OCI-LY7 (cell line): ENCODE measurements at regions not wholly inside any gene's neighbourhood (a gene's known extent, or its start where the extent isn't known, plus 50 kb on each side); places are given as distances from the start of the nearest gene placed in this dataset.
"Not testable (repeated sequence)": the region's sequence is repeated elsewhere in the genome, so short reads cannot be mapped to it uniquely, and the experiment has no call there.

Experiments used
- CTCF ChIP-seq: fragments of 200-600 bp; sonication (generic); conservative IDR thresholded peaks from 2 replicates; pipeline ENCODE4 v1.5.1; 2014; ENCODE audit warnings: mild to moderate bottlenecking, antibody characterized with exemption, low read length, moderate library complexity, mixed read lengths
- EZH2phosphoT487 ChIP-seq: fragments of 200-600 bp; sonication (generic); IDR thresholded peaks from 2 replicates; pipeline ENCODE4 v1.6.1; 2018; ENCODE audit warnings: low read depth, borderline replicate concordance, mild to moderate bottlenecking, mixed run types, antibody characterized with exemption, low read length, moderate library complexity, mixed read lengths

GRCh38 chr9:41321277-41321676, 132.2 kb upstream of the ZNG1F start:
- not testable (repeated sequence) for TF ChIP-seq CTCF, EZH2phosphoT487
